GM21390 (cell line): ENCODE measurements at regions not wholly inside any gene's neighbourhood (a gene's known extent, or its start where the extent isn't known, plus 50 kb on each side); places are given as distances from the start of the nearest gene placed in this dataset.
"Not testable (repeated sequence)": the region's sequence is repeated elsewhere in the genome, so short reads cannot be mapped to it uniquely, and the experiment has no call there.

Experiments
- ATAC-seq: cut with Tn5 transposase; IDR thresholded peaks from one replicate; pipeline ENCODE4 v1.9.1; 2021; ENCODE audit not compliant: unreplicated experiment

DNA sequence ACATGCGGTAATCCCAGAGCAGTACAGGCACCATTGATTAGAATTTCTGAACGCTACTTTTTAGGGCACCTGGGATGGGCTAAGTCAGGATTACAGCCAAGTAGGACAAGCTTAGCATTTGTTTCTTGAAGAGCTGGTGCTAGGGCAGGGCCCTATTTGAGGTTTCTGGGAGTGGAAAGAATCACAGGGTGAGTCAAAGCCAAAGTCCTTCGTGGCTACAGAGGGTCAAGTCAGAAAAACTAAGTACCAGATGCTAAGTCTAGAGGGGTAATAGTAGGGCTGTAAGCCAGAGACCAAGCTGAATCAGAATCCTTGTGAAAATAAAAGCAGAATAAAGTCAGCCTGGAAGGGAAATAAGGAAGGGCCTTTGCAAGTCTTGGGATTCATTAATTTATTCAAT lies 448.6 kb downstream of the ZIC3 start:
- no peak for ATAC-seq

DNA sequence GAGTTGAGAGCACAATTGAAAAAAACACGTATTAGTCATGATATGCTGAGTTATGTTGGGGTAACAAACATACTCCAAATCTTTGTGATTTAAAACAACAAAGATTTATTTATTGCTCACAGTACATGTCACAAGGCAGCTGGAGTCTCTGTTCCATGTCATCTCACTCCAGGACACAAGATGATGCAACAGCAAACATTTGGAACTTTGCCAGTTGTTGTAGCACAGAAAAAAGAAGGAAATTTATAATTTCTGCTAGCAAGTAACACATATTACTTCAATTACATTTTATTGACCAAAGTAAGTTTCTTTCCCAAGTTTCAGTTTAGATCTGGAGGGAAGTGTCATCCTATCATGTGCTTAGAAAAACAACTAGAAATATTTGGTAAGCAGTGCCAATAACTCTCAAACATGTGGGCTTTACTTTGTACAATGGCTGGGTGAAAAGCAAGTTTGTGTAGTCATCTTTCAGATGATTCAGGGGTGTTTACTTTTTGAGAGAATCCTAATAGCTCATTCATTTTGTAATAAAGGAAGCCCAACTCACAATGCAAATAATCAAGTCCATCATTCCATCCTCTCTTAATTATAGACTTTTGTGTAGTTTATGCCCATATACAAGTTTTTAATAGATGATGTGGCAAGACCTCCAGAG lies 452.3 kb downstream of the ZIC3 start:
- no peak for ATAC-seq

DNA sequence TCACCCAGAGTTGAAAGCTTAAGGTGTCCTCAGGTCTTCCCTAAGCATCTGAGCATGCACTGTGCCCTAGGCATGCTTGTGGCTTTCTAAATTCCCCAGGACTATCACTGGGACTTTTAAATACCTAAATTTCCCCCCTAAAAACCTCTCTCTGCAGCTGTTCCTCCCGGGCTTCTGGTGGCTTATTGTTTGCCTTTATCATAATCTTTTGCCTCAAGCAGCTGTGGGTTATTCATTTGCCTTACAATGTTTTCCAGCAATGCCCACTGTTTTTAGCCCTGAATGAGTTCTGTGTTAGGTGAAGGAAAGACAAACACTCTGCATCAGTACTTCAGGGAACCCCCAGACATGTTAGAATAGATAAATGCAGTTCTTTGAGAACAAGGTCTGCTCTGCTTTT lies 455.0 kb downstream of the ZIC3 start:
- ATAC-seq, result no peak

DNA sequence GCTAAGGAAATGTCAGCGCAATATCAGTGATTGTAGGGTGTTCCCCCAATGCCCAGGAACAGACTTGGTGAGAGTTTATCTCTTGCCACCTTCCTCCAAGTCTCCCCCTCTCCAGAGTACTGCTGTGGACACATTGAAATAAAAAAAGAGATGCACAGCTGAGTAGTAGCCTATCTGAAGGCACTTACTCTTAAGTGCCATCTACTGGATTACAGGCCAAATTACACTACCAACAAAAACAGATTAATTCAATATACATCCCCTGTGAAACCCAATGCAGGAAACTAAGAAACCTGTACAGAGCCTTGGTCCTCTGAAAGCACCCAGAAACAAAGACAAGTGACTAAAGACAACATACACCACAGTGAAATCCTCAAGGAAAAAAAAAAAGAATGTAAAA lies 460.3 kb downstream of the ZIC3 start:
- ATAC-seq, result no peak

DNA sequence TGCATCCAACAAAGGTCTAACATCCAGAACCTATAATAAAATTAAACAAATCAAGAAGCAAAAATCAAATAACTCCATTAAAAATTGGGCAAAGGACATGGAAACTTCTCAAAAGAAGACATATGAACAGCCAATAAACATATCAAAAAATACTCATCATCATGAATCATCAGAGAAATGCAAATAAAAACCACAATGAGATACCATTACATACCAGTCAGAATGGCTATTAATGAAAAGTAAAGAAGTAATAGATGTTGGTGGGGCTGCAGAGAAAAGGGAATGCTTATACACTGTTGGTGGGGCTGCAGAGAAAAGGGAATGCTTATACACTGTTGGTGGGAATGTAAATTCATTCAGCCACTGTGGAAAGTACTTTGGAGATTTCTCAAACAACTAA lies 465.8 kb downstream of the ZIC3 start:
- ATAC-seq, result no peak

DNA sequence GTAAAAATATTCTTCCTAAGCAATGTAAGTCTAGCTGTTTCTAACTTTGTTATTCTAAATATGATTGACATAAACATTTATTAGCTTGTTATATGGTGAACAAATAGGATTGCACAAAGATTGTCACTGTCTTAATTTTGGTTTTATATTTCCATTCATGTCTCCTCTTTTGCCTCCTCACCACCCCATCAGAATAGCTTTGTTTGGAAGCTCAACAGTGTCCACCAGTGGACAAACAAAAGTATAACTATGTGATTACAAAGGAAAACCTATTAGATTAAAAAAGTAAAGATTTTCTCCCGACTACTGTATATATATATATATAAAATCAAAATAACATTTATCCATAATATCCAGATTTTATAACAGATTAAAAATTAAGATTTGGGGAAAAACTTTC lies 468.2 kb downstream of the ZIC3 start:
- ATAC-seq, result no peak

DNA sequence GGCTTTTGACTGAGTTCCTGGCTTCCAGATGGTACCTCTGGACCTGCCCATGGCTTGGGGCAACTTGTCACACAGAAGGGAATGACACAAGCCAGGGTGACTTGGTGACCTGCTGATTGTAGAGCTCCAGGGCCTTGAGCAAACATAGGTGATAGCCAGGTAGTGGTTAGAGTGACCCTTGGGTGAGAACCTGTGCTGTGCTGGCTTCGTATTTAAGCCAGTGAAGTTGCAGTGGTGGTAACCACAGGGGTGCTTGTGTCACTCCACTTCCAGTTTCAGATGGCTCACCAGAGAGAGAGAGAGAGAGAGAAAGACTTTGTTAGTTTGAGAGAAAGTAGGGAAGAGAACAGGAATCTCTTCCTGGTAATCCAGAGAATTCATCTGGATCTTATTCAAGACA lies 471.6 kb downstream of the ZIC3 start:
- ATAC-seq, result no peak

DNA sequence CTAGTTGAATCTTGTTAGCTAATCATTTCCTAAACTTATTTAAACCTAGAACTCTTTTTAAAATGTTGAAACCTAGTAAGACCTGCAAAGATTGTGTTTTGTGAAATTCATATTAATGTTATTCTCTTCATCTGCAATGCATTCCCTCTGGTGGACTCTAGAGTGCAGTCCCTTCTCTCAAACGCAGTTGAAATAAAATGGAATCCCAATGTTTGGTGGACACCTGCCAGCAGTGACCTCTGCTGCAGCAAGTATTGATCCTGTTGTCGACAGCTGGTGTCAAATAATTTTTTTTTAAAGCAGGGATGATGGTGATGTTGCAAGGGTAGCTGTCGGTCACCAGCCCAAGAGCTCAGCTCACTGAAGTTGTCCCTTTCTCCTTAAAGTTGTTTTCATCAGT lies 492.0 kb downstream of the ZIC3 start:
- no peak for ATAC-seq

DNA sequence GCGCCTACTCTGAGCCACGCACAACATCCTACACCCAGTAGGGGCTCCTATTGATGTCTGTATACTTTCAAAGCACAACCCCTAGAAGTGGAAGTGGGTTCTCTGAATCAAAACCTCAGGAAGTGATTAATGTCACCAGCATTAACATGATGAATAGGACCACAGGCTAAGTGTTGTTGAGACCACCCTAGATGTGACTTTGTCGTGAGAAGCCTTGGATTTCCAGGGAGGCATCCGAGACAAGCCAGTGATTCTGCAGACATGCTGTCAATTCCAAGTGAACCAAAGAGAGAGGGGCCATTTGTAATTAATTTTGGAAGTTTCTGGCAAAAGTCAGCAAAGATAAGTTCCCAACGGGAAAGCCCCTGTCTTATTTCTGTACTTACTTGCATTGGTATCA lies 493.0 kb downstream of the ZIC3 start:
- ATAC-seq, result no peak

DNA sequence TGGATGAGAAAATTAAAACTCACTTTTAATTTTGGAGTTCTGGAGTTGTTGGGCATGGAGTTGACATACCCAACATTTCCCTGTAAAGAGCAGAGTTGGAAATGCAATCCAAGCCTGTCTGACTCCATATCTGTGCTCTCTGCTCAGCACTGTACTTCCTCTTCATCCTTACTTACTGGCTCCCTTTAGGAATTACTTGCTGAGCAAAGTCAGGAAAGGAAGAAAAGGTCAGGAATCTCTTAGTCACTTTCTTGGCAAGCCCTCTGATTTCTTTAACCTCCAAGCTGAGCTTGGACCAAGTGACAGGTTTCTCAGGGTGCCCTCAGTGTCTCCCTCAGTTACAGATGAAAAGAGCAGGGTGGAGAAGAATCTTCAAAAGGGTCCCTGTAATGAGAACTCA lies 501.5 kb downstream of the ZIC3 start:
- ATAC-seq, result no peak

DNA sequence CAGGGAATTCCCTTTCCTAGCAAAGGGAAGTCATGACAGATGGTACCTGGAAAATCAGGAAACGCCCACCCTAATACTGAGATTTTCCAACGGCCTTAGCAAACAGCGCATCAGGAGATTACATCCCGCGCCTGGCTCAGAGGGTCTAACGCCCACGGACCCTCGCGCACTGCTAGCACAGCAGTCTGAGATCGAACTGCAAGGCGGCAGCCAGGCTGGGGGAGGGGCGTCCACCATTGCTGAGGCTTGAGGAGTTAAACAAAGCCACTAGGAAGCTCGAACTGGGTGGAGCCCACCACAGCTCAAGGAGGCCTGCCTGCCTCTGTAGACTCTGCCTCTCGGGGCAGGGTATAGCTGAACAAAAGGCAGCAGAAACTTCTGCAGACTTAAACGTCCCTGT lies 507.7 kb downstream of the ZIC3 start:
- no peak for ATAC-seq

DNA sequence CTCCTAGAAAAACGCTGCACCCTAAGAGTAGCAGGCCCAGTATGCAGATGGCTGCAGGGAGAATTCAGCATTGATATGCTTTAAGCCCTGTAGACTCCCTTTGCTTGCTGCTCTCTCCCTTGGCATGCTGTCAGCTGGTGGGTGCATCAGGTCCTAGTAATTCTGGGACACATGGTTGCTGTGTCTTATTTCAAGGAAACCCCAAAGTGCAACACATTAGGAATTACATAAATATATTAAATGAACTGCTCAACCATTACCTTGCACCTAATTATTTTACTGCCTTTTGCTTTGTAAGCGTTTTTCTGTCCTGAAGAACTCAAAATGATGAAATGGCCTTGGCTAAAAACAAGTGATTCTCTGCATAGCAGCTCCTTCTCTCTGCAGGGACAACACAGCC lies 516.3 kb downstream of the ZIC3 start:
- no peak for ATAC-seq

DNA sequence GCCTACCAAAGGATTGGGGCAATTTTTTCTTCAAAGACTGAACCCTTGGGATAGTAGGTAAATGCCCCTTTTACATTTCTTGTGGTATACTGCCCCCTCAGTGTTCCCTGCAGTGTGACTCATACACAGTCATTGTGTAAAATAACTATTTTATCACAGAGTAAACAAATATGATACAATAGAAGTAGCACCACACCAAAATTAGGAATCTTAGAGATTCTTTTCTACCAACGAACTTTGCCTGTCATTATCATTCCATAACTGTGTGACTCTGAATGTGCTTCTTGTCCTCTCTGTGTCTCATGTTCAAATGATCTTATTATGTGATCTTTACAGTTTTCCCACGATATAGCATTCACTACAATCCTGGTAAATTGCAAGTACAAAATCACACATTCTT lies 517.0 kb downstream of the ZIC3 start:
- no peak for ATAC-seq

DNA sequence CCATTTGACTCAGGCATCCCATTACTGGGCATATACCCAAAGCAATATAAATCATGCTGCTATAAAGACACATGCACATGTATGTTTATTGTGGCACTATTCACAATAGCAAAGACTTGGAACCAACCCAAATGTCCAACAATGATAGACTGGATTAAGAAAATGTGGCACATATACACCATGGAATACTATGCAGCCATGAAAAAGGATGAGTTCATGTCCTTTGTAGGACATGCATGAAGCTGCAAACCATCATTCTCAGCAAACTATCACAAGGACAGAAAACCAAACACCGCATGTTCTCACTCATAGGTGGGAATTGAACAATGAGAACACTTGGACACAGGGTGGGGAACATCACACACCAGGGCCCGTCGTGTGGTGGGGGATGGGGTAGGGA lies 545.0 kb downstream of the ZIC3 start:
- ATAC-seq, result not testable (repeated sequence)

DNA sequence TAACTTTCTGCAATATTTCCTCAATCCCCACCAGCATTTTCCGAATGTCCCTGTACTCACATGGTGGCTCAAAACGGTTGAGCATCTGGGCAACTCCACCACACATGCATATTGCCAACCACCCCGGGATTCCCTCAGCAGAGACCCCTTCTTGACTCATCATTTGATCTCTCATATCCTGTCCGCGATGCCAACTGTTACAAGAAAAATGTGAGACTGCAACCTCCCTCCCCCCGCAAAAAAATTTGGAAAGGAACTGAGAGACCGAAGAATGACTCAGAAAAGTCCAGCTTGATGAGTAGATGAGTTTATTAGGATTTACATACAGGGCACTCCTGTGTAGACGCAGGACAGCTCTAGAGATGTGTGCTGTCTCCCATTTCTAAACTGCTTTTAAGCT lies 561.4 kb downstream of the ZIC3 start:
- ATAC-seq, result no peak

DNA sequence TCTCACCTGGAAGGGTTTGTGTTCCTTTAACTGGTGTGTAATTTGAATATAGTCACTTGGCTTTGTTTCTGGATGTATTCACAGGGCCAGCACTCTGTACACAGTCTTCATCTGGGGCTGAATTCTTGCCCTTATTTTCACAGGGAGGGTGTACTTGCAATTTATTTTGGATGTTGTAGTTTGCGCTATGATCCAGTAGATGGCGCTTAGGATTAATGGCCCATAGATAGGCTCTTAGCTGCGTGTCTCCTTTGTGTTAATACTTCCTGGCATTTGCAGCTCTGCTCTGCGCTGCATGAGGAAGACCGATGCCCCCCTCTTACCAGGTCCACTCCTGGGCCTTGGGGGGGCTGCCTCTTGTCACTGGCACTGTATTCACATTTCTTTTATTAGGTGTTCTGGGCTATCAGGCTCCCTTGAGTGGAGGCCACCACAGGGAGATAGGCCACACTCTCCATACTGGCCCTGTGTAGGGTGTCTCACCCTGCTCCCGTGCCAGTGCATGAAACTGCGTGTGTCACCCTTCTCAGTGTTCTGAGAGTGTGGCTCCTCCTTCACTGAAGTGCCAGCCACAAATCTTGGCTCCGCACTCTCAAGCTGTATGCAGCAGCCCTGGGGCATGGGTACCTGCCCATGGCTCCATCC lies 562.2 kb downstream of the ZIC3 start:
- peak; percentile 82 for ATAC-seq

DNA sequence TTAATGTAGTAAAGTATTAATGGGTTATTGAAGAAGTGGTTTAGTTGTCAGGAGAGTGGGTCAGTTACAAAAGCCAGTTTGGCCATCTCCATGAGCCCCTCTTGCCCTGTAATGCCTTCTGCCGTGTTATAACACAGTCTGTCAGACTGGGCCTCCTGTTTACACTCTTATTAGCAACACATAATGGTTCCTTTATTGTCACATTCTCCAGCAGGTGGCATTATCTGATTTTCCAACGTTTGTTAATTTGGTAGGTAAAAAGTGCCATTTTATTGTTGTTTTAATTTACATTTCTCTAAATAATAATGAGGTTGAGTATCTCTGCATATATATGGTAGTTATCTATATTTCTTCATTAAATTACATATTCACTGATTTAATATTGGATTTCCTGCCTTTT lies 560.8 kb downstream of the FGF13 start:
- ATAC-seq, result no peak

DNA sequence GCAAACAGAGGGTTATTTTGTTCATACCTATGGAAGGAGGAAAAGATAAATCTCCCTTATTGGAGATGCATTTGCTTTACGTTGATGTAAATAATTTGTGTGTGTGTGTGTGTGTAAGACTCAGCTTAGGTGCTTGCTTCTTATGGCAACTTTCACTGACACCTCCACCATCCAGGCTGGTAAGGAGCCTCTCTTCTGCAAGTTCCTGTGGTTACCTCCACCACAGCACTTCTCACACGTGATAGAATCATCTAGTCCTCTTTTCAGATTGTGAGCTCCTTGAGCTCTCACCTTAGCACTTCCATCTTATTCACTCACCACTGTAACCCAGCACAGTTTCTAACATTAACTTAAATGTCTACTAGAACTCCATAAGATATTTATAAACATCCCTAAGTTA lies 553.7 kb downstream of the FGF13 start:
- ATAC-seq, result no peak

DNA sequence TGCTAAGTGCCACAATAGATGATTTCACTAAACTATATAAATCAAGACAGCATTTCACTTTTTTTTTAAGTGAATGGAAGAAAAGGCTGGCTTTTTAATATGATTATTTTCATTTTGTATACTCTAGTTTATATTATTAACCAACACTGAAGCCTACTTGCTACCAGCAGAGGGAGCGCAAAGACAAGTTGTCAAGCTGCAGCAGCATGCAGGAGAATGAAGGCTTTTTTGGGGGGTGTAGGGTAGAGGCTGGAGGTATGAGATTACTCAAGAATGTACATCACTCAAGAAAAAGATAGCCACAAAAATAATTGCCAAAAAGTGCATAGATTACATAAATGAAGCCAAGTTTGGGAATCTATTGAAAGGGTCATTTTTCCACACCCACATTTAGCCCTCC lies 519.5 kb downstream of the FGF13 start:
- ATAC-seq, result no peak

DNA sequence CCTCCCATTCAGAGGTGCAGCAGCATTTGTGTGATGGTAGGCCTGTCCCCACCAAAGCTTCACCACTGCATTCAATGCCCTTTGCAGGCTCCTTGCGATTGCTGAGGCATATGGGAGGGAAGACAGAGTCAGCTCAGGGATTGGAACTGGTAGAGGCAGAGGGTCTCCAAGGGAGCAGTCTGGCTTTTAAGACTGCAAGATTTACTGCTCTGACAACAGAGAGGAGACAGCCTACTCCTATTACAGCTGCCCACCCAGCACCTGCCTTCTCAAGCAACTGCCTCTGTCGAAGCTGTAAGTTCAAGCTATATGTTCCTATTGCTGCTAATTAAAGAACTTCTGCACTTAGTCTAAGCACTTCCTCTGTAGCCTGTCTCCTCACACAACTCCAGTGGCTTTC lies 481.8 kb downstream of the FGF13 start:
- ATAC-seq, result no peak

DNA sequence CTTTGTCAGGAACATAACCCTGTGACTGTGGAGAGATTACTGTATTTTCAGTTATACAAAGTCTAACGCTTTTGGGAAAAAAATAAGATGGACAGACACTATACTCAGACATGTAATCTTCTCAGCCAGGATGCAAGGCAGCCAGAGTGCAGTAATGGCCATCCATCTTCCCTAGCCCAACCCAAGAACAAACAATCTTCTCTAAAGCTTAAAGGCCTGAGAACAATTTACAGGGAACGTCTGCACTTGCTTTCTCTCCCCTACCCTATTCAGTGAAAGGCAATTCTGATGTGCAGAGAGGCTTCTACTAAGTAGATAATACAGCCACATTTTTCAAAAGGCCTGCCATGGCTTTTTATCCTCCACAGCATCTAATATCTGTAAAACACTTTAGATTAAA lies 471.3 kb downstream of the FGF13 start:
- ATAC-seq, result no peak

DNA sequence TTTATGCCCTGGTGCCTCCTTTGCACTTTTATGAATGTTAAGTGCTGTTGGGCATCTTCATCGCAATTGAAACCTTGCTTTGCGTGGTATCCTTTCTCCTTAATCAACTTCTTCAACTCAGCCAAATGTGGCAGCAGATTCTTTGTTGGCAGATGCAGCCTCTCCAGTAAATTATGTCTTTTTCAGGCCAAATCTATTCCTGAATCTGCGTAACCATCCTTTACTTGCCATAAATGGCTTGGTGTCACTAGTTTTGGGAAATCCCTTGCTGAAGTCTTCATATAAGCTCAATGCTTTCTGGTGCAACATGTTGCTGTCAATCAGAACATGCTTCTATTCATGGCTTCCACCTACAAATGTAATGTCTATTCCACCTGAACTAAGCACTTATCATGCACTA lies 457.5 kb downstream of the FGF13 start:
- ATAC-seq, result no peak

DNA sequence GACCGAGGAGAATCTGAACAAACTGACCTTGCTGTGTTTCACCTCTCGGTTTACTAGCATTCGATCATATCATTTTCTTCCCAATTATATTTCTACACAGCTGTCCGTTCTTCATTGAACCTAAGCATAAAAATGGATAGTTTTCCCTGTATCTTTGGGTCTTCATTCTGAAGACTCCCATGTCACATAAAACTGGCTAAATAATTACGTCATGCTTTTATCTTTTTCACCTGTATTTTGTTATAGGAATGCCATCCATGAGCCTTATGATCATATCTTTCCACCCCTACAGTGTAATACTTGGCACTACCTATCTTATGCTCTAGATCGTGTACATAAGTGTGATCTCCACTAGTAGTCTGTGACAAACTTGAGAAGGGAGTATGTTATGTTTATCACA lies 456.1 kb downstream of the FGF13 start:
- ATAC-seq, result no peak
